Aorta (tissue), 5 donors: ENCODE measurements at regions not wholly inside any gene's neighbourhood (a gene's known extent, or its start where the extent isn't known, plus 50 kb on each side); places are given as distances from the start of the nearest gene placed in this dataset.
"Not testable (repeated sequence)": the region's sequence is repeated elsewhere in the genome, so short reads cannot be mapped to it uniquely, and the experiment has no call there.

Experiments
- ATAC-seq: fragments of 200-7000 bp; cut with Tn5 transposase; one replicate; pipeline ENCODE4 v1.9.1; 2022; ENCODE audit warnings: moderate library complexity; ENCODE audit not compliant: low FRiP score
- DNase-seq, 2 donors: peaks; one replicate each; pipeline ENCODE4 v3.0.0-alpha.2; 2020
- H3K27ac ChIP-seq, 2 donors: one replicate each; pipeline ENCODE4 v1.5.1; 2013; ENCODE audit warnings: low read length in 2 of 2, mild to moderate bottlenecking in 2 of 2, moderate library complexity in 2 of 2, control low read depth in 1 of 2, inconsistent platforms in 1 of 2, low read depth in 1 of 2
- H3K27me3 ChIP-seq, 2 donors: one replicate each; pipeline ENCODE4 v1.6.1; 2013; ENCODE audit warnings: control low read depth in 1 of 2, low read length in 1 of 2, mild to moderate bottlenecking in 1 of 2, moderate library complexity in 1 of 2; ENCODE audit not compliant: insufficient read depth in 2 of 2, control insufficient read depth in 1 of 2
- H3K36me3 ChIP-seq, 2 donors: one replicate each; pipeline ENCODE4 v1.6.1; 2013; ENCODE audit warnings: control low read depth in 1 of 2, low read length in 1 of 2, mild to moderate bottlenecking in 1 of 2; ENCODE audit not compliant: insufficient read depth in 2 of 2, control insufficient read depth in 1 of 2
- H3K4me1 ChIP-seq, 2 donors: one replicate each; pipeline ENCODE4 v1.6.1; 2013; ENCODE audit warnings: low read length in 2 of 2, control low read depth in 1 of 2, mild to moderate bottlenecking in 1 of 2, moderate library complexity in 1 of 2; ENCODE audit not compliant: insufficient read depth in 2 of 2, control insufficient read depth in 1 of 2
- H3K4me3 ChIP-seq, 2 donors: one replicate each; pipeline ENCODE4 v1.5.1; 2013; ENCODE audit warnings: low read length in 2 of 2, control low read depth in 1 of 2, mild to moderate bottlenecking in 1 of 2
- H3K9me3 ChIP-seq: one replicate; pipeline ENCODE4 v1.6.1; 2013; ENCODE audit warnings: mild to moderate bottlenecking, low read length; ENCODE audit not compliant: control insufficient read depth
- WGBS, 2 donors: extraction: QIAGEN DNeasy Blood & Tissue Kit; methylation state at CpG; one replicate each; pipeline ENCODE4 v1.1.7; 2013; 5-methylcytosine and 5-hydroxymethylcytosine counted together
- intact Hi-C, 2 donors: fragments of 100-400 bp; cut with DNase I; formaldehyde crosslinking; loops; one replicate each; pipeline versions ENCODE4 v1.14.2 to v1.15.0; 2022
- donor health status: healthy with polysubstance abuse.
- donor health status: Bipolar disorder and iron deficiency.
- donor health status: DM: no; HTN: no; CAD: no.
- donor health status: DM: no; HTN: no; CAD: no.
- donor health status: DM: yes; HTN: yes; CAD: no.

DNA sequence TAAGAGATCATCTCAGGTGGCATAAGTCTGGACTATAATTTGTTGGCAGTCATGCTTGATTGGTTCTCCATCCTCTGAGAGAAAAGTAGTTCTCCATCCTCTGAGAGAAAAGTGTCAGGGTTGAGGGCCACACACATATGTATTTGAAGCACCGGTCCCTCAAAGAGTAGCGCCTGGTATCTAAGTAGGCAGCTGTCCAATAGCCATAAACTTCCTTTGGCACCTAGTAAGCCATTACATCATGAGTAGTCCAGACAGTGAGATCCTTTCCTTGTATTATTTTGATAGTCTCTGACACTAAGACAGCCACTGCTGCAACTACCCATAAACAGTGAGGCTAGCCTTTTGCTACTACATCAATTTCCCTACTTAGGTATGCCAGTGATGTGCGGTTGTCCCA is 94.0 kb downstream of the EBLN2 start:
- H3K4me3 ChIP-seq, intact Hi-C loops, ATAC-seq, DNase-seq, H3K36me3 ChIP-seq, H3K9me3 ChIP-seq, H3K27ac ChIP-seq, H3K27me3 ChIP-seq, H3K4me1 ChIP-seq: not testable (repeated sequence)
- 38 to 44% methylated on average over 3 of the region's 3 CpGs for WGBS, 2 donors

GRCh38 chr3:73164622-73165021 is 103.2 kb downstream of the EBLN2 start:
- H3K27me3 ChIP-seq = no peaks in the 10 kb centered on the region
- intact Hi-C loops = no loop called here
- no peaks in the 10 kb centered on the region for H3K4me1 ChIP-seq
- 94 to 97% methylated on average over 4 of the region's 4 CpGs for WGBS, 2 donors
- H3K9me3 ChIP-seq = no peaks in the 10 kb centered on the region
- no peak for ATAC-seq
- no peak for DNase-seq
- H3K36me3 ChIP-seq = no peaks in the 10 kb centered on the region
- no peak overlapping the region for H3K4me3 ChIP-seq
- no peak overlapping the region for H3K27ac ChIP-seq

GRCh38 chr3:73175698-73176097 is 114.2 kb downstream of the EBLN2 start:
- Histone ChIP-seq H3K4me3 (no peak overlapping the region), H3K9me3 (no peaks in the 10 kb centered on the region), H3K36me3 (no peaks in the 10 kb centered on the region), H3K4me1 (no peaks in the 10 kb centered on the region), H3K27me3 (no peaks in the 10 kb centered on the region), H3K27ac (no peak overlapping the region)
- WGBS, 2 donors = 95 to 98% methylated on average over 1 of the region's 1 CpG
- intact Hi-C loops = no loop called here
- no peak for DNase-seq
- no peak for ATAC-seq

DNA sequence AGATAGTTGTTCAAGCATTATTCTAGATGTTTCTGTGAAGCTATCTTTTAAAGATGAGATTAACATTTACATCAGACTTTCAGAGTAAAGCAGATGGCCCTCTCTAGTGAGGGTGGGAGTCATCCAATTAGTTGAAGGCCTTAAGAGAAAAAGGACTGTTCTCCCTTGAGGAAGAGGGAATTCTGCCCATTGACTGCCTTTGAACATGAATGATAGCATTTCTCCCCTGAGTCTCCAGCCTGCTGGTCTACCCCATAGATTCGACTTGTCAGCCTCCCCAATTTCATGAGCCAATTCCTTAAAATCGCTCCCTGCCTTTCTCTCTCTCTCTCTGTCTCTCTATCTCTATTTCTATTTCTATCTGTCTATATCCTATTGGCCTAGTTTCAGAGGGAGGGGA is 115.5 kb downstream of the EBLN2 start:
- ATAC-seq (no peak), DNase-seq (no peak)
- intact Hi-C loops = no loop called here
- no peaks in the 10 kb centered on the region for H3K9me3 ChIP-seq
- no peaks in the 10 kb centered on the region for H3K4me1 ChIP-seq
- 94 to 96% methylated on average over 2 of the region's 2 CpGs for WGBS, 2 donors
- H3K27ac ChIP-seq = no peak overlapping the region
- no peaks in the 10 kb centered on the region for H3K27me3 ChIP-seq
- H3K4me3 ChIP-seq = no peak overlapping the region
- no peaks in the 10 kb centered on the region for H3K36me3 ChIP-seq

GRCh38 chr3:73177827-73178226 is 116.4 kb downstream of the EBLN2 start:
- no peaks in the 10 kb centered on the region for H3K9me3 ChIP-seq
- intact Hi-C loops = no loop called here

GRCh38 chr3:73179601-73180000 is 118.1 kb downstream of the EBLN2 start:
- WGBS, 2 donors = 94 to 95% methylated on average over 4 of the region's 4 CpGs
- H3K27me3 ChIP-seq = no peaks in the 10 kb centered on the region
- H3K36me3 ChIP-seq = no peaks in the 10 kb centered on the region
- H3K4me1 ChIP-seq = no peaks in the 10 kb centered on the region
- H3K9me3 ChIP-seq = no peaks in the 10 kb centered on the region
- intact Hi-C loops = no loop called here
- ATAC-seq (no peak), DNase-seq (no peak)
- no peak overlapping the region for H3K27ac ChIP-seq
- H3K4me3 ChIP-seq = no peak overlapping the region

More at GRCh38 chr3:73177827-73178226, 116.4 kb downstream of the EBLN2 start:
- Histone ChIP-seq H3K27me3 (no peaks in the 10 kb centered on the region), H3K27ac (no peak overlapping the region), H3K4me1 (no peaks in the 10 kb centered on the region), H3K36me3 (no peaks in the 10 kb centered on the region), H3K4me3 (no peak overlapping the region)
- DNase-seq (no peak), ATAC-seq (no peak)
- WGBS, 2 donors = 92 to 93% methylated on average over 1 of the region's 1 CpG

GRCh38 chr3:73186741-73187140 is 125.3 kb downstream of the EBLN2 start:
- intact Hi-C loops = no loop called here
- ATAC-seq = no peak
- Histone ChIP-seq H3K36me3 (no peaks in the 10 kb centered on the region), H3K9me3 (no peaks in the 10 kb centered on the region), H3K27me3 (no peaks in the 10 kb centered on the region), H3K4me1 (no peaks in the 10 kb centered on the region), H3K27ac (no peak overlapping the region), H3K4me3 (no peak overlapping the region)
- DNase-seq = no peak
- 95% methylated on average over 1 of the region's 1 CpG for WGBS, 2 donors

GRCh38 chr3:73187328-73187727 is 125.9 kb downstream of the EBLN2 start:
- H3K27me3 ChIP-seq = no peaks in the 10 kb centered on the region
- H3K9me3 ChIP-seq = no peaks in the 10 kb centered on the region
- no peak for DNase-seq
- 62 to 73% methylated on average over 5 of the region's 5 CpGs for WGBS, 2 donors
- intact Hi-C loops = no loop called here
- ATAC-seq = no peak
- H3K36me3 ChIP-seq = no peaks in the 10 kb centered on the region
- H3K27ac ChIP-seq = no peak overlapping the region
- no peak overlapping the region for H3K4me3 ChIP-seq
- no peaks in the 10 kb centered on the region for H3K4me1 ChIP-seq

DNA sequence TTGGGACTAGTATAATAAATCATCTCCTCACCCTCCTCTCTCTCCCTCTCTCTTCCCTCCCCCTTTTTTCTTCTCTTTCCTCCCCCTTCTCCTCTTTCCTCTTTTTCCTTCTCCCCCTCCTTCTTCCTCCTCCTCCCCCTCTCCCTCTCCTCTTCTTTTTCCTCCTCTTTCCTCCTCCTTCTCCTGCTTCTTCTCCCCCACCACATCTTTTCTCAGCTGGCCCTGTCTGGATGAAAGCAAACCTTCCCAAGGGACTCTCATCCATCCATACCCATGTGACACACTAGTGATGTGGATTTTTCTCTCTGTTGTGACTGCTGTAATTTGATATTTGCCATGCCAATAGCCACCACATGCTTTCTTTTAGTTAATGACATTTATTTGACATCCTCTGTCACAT is 127.2 kb downstream of the EBLN2 start:
- Histone ChIP-seq H3K36me3 (no peaks in the 10 kb centered on the region), H3K9me3 (no peaks in the 10 kb centered on the region), H3K27me3 (no peaks in the 10 kb centered on the region), H3K4me1 (no peaks in the 10 kb centered on the region), H3K4me3 (no peak overlapping the region), H3K27ac (no peak overlapping the region)
- ATAC-seq (no peak), DNase-seq (no peak)
- intact Hi-C loops = no loop called here
